Astrocyte (in vitro differentiated cells and primary cell): ENCODE measurements at regions not wholly inside any gene's neighbourhood (a gene's known extent, or its start where the extent isn't known, plus 50 kb on each side); places are given as distances from the start of the nearest gene placed in this dataset.

Experiments used
- CTCF ChIP-seq: IDR thresholded peaks from 2 replicates; pipeline ENCODE4 v1.5.1; 2011; ENCODE audit warnings: low read depth, mild to moderate bottlenecking, inconsistent platforms, low read length, moderate library complexity; ENCODE audit not compliant: insufficient read depth
- EZH2 ChIP-seq: IDR thresholded peaks from 2 replicates; pipeline ENCODE4 v1.6.1; 2012; ENCODE audit warnings: mild to moderate bottlenecking, low read length, inconsistent platforms; ENCODE audit not compliant: insufficient read depth

- TF ChIP-seq CTCF (no peak), EZH2 (no peak)
Measured at GRCh38 chr2:22253171-22253570, 1129.4 kb downstream of the TDRD15 start.
